NCI-H82 treated with DMSO at 0.1 percent for 48 hours (cell line): ENCODE measurements at regions not wholly inside any gene's neighbourhood (a gene's known extent, or its start where the extent isn't known, plus 50 kb on each side); places are given as distances from the start of the nearest gene placed in this dataset.
"Not testable (repeated sequence)": the region's sequence is repeated elsewhere in the genome, so short reads cannot be mapped to it uniquely, and the experiment has no call there.

ENCODE experiments used
- DNase-seq: peaks from one replicate; lab custom pipeline; 2025; ENCODE audit not compliant: unreplicated experiment; lab: John Stamatoyannopoulos, UW

DNA sequence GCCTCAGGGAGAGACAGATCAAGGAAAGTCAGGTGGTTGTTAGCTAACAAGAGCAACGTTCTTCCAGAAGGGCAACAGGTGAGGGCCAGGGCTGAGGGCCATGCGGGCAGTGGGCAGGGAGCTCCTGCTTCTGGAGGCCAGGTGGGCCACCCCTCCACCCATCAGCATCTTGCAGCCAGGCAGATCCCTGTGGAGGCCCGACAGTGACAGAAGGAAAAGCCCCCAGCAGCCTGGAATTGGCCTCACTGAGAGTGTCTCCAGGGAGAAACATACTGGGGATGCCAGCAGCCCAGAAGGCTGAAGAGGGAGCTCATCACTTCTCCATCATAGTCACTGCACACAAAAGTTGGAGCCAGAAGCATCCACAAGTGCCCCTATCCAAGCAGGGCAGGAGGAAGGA lies 300.1 kb downstream of the BCL2L11 start:
- DNase-seq = not testable (repeated sequence)

DNA sequence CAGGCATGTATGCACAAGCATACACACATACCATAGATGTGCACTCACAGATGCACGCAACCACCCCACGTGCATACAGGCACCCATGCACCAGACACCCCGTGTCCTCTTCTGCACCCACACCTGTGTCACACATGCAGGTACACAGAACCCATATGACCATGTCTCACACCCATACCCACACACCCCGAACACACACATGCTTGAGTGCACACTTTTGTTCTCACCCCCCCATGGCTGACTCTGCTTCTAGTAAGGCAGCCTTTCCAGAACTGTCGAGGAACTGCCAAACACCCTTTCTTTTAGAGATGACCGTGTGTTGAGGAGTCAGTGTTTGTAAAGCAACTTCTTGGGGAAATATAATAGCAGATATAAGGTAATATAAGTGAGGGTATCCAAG lies 301.2 kb downstream of the BCL2L11 start:
- not testable (repeated sequence) for DNase-seq

DNA sequence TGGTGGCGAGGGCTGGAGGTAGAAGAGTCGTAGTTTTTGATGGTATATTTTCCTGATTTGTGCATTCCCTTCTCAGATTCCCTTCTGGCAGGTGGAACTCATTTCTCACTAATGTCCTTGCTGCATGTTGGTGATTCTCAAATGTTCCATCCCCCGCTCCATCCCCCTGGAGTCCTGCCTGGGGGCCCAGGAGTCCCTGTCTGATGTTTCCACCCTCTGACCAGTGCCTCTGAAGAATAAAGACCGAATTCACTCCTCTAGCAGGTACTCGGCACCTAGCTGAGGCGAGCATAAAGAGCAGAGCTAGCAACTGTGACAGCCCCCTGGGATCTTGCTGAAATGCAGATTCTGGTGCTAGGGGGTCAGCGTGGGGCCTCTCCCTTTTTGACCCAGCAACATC lies 301.8 kb downstream of the BCL2L11 start:
- not testable (repeated sequence) for DNase-seq

DNA sequence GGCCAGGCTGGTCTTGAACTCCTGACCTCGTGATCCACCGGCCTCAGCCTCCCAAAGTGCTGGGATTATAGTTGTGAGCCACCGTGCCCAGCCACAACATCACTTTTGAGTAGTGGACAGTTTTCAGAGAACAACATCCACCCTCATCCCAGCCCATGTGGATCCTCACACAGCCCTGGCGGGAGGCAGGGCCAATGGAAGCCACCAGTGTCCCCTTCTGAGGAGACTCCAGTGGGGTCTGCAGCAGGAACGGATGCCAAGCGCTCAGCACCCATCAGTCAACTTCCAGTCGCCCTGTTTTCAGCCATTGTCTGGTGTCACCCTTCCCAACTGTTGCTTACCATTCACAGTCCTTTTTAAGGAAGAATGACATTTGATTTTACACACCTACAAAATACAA lies 302.5 kb downstream of the BCL2L11 start:
- DNase-seq = not testable (repeated sequence)

DNA sequence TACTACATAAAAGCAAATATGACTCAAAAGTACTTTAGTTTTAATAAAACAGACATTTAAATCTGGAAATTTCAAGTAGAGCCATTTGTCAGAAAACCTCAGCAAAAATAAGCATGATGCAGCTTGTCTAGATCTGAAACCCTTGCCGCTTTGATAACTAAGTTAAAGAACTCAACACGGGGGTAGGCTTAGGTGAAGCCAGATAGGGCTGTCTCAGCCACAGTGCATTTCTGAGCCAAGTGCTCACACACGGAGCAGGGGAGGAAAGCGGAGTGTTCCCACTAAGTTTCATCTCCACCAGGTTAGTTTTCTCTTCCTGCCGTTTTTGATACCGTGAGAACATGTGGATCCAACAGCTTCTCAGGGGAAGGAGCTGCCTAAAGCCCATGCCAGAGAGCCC lies 303.5 kb downstream of the BCL2L11 start:
- not testable (repeated sequence) for DNase-seq

DNA sequence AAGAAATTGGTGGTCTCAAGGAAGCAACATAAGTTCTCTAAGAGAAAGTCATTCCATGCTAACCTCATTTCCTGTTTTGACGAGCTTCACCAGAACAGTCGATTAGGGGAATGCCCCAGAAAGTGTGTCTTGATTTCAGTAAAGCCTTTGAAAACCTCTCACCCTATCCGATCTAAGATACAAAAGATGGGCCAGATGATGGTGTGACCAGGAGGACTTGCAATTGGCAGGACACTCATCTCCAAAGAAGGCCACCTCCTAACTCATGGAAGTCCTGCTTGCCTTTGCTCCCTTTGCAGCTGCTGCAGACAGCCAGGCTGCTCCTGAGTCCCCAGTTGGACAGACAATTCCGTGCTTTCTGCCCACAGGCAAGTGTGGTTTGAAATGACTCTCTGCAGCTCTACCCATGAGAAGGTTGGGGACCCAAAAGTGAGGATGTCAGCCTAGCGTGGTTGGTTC lies 304.2 kb downstream of the BCL2L11 start:
- DNase-seq = not testable (repeated sequence)

DNA sequence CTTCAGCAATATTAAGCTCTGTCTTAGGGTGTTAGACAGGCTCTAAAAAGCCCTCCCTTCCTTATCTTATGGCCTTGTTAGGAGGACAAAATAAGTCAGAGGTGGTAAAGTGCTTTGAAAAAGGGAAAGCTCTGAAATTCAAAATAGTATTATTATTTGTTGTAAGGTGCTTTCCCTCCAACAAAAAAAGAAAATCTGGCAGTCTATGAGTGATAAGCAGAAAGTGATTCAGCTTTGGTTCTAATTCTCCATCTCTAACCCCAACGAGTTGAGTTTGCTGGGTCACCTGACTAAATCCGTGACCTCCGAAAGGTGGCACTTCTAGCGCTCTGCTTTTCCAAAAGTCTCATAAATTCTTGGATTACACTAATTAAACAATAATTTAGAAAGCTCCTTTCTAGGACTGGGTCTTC lies 305.1 kb downstream of the BCL2L11 start:
- not testable (repeated sequence) for DNase-seq

DNA sequence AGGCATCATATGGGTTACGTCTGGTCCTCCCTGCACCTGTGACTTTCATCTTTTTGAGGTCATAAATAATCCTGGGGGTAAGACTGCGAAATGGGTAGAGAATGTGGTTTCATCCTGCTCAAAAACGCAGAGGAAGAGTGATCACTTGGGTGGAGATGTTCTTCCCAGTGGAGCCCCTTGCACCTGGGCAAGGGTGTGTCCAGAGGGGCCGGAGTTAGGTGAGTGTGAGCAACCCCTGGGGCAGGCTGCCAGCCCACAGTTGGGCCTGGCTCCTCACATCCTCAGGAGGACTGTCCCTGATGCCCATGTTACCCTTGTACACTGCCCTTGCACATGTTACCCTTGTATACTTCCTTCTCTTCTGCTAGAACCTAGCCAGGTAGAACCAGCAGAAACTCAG lies 306.6 kb downstream of the BCL2L11 start:
- not testable (repeated sequence) for DNase-seq

DNA sequence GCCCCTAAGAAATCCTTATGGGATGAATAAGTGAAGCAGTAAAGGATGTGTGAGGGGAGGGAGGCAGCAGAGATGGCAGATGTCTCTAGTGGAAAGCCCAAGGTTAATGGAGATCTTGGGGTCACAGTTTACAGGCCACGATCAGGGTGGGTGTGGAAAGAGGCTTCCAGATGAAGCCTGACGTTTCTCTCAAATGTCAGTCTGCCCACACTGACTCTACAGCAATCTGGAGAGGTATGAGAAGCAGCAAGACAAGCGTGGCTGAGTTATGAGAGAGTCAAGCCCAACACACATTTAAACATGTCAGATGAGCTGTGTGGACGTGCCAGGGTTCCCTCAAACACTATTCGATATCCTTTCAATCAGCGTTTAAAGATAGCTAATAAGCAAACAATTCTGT lies 308.2 kb downstream of the BCL2L11 start:
- not testable (repeated sequence) for DNase-seq

DNA sequence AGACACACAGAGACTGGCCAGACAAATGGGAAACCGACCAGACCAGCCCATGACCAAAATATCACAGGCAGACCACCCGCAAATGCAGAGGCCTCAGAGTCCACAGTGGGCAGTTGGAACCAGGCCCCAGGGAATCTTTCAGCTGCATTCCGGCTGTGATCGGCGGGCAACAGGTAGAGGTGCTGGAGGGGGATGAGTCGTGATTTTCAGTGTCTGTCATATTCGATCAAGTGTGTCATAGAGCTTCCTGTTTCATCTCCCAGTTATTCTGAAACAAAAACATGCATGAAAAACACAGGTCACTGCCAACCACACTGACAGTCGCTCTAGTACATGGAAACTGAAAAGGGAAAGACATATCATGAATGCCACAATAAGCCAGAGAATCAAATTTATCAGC lies 308.6 kb downstream of the BCL2L11 start:
- DNase-seq = not testable (repeated sequence)

DNA sequence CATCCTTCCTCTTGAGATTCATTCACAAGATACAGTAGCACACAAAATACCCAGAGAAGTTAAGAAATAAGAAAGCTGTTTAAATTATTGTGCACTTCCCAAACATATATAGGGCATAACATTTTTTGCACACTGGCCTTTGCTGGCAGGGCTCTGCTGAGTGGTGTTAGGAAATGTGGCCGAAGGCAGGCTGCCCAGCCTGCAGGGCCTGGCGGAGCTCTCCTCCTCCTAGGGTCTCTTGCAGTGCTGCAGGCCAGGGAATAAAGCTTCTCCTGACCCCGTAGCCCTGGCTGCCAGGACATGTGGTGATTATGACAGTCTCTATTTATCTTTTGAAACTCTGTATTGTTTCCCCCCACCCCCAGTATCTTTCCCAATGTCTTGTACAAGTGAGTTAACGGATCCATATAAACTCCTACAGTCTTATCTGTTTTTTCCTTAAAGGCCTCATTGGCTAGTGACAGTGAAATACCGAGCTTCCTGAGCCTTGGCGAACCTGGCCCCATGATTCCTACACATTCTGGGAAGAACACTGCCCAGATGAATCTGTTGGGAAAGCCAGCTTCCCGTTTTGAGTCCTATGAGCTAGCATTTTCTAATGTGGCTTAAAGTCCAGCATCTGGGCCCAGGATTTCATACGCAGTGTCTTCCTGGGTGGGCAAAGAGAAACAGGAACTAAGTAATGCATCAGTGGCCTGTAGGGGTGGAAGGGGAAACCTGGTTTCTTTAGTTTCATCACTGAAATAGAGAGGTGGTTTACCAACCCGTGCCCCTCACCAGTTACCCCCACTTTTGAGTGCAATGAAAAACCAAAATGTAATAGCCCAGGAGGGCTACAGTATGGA lies 310.3 kb downstream of the BCL2L11 start:
- not testable (repeated sequence) for DNase-seq

DNA sequence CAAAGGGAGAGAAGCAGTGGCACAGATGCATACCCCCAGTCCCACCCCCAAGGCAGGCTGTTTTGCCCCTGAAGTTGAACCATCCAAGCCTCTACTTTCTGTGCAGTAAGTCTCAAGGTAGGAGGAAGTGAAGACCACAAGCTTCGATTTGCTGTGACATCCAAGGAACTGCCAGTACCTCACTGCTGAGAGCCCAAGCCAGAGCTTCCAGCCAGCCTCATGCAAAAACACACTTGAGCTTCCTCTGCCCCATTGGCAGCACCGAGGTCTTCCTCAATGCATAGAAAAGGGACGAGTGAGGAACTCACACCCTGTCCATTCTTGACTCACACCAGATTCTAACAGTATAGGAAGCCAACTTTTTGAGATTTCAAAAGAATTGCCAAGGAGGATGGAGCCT lies 311.7 kb downstream of the BCL2L11 start:
- DNase-seq = not testable (repeated sequence)

DNA sequence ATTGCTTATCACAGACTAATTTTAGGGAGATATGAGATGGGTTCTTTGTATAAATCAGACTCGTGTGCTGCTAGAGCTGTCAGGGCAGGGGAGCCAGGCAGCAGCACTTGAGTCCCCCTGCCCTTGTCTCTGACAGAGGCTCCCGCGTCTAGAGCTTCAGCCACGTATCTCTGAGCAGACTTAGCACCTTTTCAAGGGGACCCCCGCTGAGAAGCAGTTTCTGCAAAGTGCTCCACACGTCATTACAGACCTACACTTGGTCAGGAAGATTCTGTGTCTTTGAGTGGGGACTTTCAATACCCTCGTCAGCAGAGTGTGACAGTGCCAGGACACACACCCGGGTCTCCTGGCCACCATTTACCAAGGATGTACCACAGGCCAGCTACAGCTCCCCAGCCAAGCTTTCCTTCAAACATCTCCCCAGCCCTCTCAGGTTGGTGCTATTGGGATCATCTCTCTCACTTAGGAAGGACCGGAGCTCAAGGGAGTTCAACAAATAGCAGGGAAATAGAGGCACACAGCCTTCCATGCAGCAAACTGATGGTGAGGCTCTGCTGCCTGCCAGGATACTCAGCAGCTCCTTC lies 312.3 kb downstream of the BCL2L11 start:
- DNase-seq = not testable (repeated sequence)

DNA sequence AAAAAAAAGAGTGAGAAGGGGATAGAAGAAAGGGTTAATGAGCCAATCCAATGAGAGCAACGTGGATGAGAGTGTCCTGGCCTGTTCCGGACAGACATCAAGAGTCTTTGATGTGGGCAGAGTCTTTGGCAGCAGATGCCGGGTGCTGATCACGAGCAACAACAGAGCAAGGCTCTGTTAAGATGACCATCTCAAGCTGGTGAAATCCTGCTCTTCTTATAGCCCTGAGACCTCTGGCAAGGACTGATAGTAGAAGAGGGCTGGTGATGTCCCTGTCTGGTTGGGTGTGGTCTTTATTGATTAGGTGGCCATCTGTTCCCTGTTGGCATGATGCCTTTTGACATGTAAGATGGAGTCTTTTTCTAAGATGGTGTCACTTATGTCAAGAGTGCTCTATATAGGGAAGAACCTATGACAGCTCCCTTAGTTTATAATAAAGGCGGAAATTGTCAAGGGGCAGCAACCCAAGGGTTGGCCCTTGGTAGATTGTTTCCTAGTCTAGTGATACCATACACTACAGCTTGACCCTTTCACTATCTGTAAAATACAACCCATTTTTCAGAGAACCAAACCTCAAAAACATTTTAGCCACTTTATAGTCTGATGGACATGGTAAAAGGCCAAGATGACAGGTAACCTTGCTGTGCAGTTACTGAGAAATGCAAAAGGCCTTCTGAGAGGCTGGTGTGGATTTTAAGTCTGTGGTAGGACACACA lies 313.3 kb downstream of the BCL2L11 start:
- not testable (repeated sequence) for DNase-seq

DNA sequence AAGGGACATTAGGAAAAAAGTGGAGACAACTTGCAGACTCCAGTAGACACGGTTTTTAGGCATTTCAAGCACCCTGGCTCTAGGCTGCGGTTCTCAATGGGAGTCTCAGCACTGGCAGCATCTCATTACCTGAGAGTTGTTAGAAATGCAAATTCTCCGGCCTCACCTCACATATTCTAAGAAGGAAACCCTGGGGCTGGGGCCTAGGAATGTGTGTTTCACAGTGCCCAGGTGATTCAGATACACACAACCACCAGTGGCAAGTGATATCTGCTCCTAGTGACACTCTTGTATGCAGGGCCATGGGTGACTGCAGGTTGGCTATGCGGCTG lies 313.9 kb downstream of the BCL2L11 start:
- not testable (repeated sequence) for DNase-seq

DNA sequence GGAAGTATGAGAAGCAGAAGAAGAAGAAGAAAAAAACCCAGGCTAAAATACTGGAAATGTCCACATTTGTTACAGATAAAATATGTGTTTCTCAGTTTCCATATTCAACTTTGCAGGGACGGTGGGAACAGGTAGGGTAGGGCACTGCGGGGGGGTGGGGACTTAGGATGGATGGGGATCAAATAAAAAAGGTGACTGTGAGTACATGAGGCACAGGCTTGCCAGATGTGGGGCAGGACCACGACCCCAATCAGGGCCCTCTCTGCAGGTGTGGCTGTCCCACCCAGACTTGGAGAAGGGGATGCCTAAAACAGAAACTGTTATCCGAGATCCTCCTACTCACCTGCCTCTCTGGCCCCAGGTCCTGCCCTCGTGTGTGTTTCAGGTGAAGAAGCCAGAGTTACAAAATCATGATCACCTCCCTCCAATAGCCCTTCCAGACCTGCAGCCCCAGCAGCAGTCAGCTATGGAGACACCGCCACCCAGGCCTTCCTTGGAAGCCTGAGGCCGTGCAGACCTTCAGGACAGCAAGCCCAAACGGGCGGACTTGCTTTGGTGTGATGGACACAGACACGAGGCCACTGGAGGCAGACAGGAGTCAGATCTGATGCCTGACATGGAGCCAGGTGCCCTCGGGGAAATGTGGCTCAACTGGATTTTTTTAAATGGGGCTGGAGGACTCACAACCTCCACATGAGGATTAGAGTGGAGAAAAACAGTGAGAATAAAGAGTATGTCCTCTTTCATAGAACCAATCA lies 315.0 kb downstream of the BCL2L11 start:
- DNase-seq = not testable (repeated sequence)

DNA sequence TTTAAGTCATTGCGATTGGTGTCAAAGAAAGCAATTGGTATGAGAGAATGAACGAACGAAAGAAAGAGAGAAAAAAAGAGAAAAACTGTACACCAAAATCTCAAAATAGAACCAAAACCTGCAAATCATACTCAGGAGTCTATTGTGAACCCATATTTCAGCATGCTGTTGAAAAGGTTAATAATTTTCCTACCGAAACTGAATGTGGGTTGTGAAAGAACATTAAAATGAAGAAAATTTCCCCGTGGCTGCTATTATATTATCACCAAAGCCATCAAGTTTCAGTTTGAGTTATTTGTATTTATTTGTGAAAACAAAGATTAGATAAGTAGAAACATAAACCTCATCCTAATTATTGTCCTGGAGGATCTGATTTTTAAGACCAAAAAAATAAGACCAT lies 315.7 kb downstream of the BCL2L11 start:
- not testable (repeated sequence) for DNase-seq

DNA sequence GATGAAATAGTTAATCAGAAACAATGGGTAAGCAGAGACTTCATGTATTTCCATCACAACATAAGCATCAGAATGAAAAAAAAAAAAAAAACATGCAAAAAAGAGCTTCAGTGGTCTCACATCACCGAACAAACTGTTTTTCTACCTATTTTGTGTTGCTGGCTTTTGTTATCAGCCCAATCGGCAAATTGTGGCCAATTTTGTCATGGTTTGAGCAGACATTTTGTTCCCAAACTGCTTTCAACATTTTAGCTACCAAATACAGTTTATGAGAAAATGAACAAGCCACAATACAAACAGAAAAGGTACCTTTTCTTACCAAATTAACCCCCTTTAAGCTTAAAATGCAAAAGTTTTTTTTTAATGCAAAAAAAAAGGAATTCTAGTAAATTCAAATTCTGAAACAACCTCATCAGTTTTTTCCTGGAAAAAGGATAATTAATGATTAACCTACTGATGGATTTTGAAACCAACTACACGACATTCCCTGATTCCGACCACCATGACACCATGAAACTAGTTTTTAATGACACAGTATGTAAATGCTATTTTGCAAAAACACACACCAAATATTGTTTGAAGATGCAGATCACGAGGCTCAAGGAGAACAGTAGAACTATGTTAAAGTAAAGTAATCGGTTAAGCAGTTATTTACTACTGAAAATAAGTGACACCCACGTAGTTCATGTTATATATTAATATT lies 316.7 kb downstream of the BCL2L11 start:
- DNase-seq = not testable (repeated sequence)

DNA sequence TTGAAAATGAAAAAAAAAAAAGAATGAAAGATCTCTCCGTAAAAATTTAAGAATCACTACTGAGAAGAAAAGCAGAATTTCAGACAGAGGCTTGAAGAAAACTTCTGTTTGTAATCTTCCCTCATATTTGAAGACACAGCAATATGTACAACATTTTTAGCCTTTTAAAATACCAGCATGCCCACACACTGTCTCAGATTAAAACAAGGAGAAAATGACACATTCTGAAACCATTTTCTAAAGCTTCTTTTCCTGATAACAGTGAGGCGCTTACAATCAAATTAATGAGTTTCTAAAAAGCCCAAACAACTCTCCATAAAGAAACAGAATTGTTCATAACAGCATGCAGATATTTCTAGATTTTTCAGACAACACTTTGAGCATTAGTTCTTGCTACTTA lies 317.4 kb downstream of the BCL2L11 start:
- DNase-seq = not testable (repeated sequence)

DNA sequence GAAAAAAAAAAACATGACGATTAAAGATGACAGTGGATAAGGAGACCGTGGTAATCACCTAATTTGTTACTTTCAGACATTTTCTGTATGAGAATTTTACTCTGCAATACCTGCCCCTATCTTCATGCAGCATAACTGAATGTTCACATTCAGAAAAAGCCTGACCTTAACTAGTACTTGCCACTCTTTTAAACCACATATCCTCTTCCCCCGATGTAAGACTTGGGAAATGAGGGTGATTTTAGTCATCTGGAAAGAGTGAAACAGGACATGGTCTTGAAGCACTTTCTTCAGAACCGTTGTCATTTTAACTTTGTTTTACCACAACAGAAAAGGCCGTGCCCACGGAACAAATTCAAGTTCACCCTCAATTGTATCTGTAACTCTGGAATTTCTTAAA lies 318.5 kb downstream of the BCL2L11 start:
- not testable (repeated sequence) for DNase-seq
